GM18867 (cell line): ENCODE measurements at regions not wholly inside any gene's neighbourhood (a gene's known extent, or its start where the extent isn't known, plus 50 kb on each side); places are given as distances from the start of the nearest gene placed in this dataset.
"Not testable (repeated sequence)": the region's sequence is repeated elsewhere in the genome, so short reads cannot be mapped to it uniquely, and the experiment has no call there.

ENCODE experiments used
- ATAC-seq: cut with Tn5 transposase; IDR thresholded peaks from one replicate; pipeline ENCODE4 v1.9.1; 2021; ENCODE audit warnings: mild to moderate bottlenecking, moderate library complexity; ENCODE audit not compliant: unreplicated experiment

GRCh38 chr3:139095803-139096466 lies 51.2 kb upstream of the PRR23C start:
- ATAC-seq: no peak

- ATAC-seq: no peak
These were observed 52.0 kb upstream of the PRR23C start for GRCh38 chr3:139096670-139097069.

GRCh38 chr3:139098391-139098790 lies 53.7 kb upstream of the PRR23C start:
- no peak for ATAC-seq

- ATAC-seq: no peak
These were observed 55.5 kb upstream of the PRR23C start for GRCh38 chr3:139099968-139100817.

GRCh38 chr3:139100821-139101220 lies 56.1 kb upstream of the PRR23C start:
- no peak for ATAC-seq

DNA sequence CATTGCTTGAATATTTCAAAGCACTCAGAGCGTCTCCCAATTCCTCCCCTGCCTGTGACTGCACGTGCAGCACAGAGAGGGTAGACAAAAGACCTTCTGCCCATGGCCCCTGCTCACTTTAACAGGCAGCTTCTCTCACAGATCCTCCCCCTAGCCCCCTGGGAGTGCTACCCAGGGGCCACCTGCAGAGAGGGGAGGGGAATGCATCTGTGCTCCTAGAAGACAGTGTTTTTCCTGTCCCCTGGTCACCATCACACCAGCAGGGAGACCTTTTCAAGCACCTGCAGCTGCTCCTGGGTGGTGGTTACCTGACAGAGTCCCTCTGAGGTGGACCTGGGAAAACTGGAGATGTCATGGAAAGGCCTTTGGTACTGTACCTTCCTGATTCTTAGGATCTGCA lies 56.7 kb upstream of the PRR23C start:
- no peak for ATAC-seq

DNA sequence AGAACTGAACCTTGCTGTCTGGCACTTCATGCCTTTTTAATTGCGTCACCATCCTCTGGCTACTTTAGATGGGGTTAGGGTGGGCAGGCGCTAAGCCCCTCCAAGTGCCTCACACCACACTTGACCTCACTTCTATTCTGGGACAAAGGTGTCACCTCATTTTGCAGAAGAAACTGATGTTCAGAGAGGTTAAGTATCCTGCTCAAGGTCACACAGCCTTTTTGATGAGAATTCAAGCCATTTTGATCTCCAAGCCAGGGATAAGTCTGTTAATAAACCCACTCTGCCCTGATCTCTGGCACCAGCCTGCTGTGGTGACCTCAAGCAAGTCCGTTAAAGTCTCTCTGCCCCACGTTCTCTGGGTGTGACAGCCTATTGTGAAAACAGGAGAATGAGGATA lies 58.8 kb upstream of the PRR23C start:
- ATAC-seq: no peak

DNA sequence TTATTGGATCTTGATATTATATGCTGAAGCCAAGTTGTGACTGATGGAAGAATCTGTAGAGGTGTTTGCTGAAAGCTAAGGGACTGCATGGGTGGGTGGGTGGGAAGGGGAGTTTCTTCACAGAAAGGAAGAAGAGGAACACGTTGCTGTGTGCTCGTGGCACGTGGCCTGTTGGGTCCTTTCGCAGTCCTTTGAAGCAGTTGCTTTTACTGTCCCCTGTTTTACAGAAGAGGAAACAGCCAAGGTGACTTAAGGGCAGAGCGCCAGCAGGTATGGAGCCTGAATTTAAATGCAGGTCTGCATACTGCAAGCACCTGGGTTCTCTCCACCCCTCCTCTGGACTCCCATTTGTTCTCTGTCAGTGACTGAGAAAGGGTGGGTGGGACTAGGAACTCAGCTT lies 59.4 kb upstream of the PRR23C start:
- no peak for ATAC-seq

DNA sequence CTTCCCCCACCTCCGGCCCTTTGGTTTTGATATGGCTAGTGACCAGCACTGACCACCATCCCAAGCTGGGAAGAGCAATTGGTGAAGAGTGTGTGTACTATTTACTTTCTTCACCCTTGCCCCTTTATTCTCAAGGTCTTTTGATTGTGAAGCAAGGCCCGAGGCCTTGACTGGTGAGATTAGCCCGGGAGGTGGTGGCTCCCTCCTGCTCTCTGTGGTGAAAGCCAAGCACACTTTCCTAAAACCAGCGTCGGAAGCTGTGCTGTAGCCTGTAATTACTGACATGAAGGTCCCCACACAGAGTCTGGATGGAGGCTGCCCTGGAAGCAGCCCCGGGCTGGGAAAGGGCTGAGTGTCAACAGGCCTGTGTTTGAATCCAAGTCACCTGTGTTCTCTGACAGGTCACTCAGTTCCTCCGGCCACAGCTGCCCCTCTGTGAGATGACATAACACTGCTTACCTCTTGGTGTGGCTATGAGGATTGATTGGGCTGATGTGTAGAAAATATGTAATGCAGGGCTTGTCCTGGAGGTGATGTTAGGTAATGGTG lies 60.5 kb upstream of the PRR23C start:
- no peak for ATAC-seq

DNA sequence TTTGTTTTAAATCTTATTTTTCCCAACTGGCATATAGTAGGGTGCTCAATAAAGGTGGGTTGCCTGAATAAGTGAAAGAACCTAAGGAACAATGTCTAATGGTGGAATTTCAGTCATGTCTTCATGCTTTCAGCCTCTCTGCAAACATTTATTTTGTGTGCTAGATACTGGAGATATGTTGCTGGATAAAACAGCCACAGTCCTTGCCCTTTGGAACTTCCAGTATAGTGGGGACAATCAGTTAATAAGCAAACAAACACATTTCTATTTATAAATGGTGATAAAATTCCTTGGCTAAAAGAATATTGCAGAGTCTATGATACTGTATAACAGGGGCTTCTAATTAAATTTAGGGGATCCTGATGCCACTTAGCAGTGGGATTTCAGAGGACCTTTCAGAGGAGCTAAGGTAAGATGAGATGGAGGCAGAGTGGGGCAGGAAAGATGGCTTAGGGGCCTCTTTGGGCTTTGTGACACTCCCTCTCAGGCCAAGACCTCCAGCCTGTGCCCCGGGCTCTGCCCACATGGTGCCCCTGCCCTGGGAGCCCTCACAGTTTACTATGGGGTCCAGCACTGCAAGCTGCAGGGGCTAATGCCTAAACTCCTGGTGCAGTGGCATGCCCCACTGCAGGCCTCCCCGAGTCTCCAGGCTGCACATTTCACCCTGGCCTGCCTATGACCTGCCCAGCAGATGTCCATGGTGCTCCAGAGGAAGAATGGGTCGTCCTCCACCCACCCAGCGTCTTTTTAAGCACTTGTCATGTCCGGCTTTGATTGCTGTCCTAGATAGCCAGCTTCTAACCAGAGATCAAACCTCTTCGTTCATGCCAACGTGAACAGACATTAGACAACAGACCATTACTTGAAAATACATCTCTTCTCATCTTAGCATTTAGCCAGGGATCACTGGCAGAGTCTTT lies 61.6 kb upstream of the PRR23C start:
- no peak for ATAC-seq

DNA sequence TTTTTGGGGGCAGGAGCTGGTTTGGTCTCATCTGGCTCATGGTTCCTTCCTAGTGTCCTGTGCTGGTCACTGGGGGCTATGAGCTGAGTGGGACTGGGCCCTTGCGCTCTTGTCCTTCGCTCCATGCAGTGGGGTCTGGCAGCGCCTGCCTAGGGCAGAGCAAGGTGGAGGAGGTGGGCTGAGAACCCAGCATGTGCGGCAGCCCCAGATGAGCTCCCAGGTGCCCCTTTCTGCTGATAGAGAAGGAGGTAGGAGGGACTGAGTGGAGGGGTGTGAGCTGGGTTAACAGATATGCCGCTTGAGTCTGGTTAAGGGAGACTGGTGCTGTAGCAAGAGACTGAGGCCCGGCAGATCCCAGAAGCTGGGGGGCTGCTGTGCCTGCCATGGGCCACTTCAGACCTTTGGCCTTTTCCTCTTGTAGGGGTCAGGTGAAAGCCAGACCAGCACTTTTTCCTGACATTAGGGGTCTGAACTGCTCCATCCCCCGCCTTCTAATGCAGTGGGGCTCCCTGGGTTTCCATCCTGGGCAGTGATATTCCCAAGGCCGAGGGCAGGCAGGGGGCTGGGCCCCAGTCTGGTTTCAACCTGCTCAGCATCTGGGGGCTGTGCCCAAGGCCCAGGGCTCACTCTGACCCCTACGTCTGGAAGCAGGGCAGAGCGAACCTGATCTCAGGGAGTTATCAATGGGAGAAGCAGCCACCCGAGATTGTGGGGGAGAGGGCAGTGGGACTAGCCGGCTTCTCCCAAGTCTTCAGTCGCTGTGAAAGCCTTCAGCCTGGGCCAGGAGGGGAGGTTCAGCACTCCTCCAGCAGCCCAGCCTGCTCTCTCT lies 62.9 kb upstream of the PRR23C start:
- ATAC-seq: no peak

- no peak for ATAC-seq
These were observed 63.7 kb upstream of the PRR23C start for GRCh38 chr3:139108253-139108969.

- ATAC-seq: no peak
These were observed 64.6 kb upstream of the PRR23C start for GRCh38 chr3:139109271-139109670.

- ATAC-seq: peak; percentile 82
These were observed 65.6 kb upstream of the PRR23C start for GRCh38 chr3:139110072-139110830.

DNA sequence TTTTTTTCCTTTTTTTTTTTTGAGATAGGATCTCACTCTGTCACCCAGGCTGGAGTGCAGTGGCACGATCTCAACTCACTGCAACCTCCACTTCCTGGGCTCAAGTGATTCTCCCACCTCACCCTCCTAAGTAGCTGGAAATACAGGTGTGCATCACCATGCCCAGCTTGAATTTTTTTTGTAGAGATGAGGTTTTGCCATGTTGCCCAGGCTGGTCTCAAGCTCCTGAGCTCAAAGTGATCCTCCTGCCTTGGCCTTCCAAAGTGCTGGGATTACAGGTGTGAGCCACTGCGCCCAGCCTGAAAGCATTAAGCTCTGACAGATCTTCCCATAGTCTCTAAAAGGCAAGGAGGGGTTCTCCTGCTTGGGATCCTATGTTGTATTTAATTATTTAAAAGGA lies 66.2 kb upstream of the PRR23C start:
- ATAC-seq: not testable (repeated sequence)

DNA sequence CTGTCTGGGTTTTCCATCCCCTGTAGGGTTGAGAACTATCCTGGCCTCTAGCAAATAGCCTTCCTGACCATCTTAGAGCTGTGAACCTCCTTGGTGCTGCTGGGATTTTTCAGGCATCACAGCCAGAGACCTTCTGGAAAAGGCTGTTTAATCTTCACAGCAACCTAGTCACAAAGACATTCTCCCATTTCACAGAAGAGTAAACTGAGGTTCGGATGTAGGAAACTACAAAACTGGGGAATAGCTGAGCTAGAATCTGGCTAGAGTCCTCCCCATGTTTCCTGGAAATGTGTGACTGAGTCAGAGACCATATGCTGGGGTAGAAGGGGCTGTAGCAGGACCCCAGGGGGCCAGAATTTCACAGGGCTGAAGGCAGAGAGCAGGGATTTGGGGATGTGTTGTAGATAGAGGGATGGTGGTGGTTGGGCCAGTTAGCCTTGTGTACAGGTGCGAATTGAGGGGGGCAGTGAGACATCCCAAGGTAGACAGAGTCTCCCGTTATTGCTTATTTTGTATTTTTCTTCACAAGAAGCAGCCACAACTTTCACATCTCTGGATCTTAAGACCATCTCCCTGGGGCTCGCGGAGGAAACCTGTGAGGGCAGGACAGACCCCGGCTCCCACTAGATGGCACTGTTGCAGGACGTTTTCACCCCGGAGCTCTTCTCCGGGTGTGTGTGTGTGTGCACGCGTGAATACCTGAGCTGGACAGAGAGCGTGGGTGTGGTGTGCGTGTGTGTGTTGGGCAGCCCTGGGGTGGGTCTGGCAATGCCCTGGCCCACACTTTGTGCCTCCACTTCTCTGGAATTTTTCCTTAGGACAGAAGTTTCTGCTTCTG lies 66.9 kb upstream of the PRR23C start:
- peak; percentile 59 for ATAC-seq

DNA sequence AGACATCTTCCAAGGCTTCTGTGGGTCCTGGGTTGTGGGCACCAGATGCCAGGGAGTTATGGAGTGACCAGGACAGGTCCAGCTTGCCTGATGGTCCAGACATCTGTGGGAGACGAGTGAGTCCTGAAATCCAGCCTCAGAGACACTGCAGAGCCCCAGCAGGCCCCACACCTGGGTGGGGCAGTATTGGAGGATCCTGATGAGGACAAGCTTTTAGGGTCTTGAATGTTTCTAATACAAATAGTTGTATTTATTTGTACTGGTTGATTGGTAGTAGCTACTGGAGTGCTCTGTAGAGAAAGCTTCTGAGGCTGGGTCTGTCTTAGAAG lies 67.5 kb upstream of the PRR23C start:
- no peak for ATAC-seq
